ENCODE measurements at regions not wholly inside any gene's neighbourhood (a gene's known extent, or its start where the extent isn't known, plus 50 kb on each side); places are given as distances from the start of the nearest gene placed in this dataset.

DNA sequence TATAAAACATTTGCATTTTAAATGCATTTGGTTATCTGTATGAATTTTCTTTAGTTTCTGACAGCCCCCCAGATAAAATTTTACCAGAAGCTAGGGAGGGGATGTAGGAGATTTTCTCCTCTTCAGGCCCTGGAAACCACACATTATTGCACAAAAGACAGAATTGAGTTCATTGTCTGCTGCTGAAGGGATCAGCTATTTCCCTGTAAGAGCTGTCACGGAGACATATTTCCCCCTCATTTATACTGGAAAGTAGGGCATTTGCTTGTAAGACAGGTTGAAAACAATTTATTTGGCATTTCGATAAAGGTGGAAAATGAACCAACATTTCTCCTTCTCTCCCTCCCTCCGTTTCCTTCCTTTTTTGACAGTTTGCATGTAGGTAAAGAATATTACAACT, 241.3 kb upstream of the LCORL start:
- TF ChIP-seq, protein P1, sequence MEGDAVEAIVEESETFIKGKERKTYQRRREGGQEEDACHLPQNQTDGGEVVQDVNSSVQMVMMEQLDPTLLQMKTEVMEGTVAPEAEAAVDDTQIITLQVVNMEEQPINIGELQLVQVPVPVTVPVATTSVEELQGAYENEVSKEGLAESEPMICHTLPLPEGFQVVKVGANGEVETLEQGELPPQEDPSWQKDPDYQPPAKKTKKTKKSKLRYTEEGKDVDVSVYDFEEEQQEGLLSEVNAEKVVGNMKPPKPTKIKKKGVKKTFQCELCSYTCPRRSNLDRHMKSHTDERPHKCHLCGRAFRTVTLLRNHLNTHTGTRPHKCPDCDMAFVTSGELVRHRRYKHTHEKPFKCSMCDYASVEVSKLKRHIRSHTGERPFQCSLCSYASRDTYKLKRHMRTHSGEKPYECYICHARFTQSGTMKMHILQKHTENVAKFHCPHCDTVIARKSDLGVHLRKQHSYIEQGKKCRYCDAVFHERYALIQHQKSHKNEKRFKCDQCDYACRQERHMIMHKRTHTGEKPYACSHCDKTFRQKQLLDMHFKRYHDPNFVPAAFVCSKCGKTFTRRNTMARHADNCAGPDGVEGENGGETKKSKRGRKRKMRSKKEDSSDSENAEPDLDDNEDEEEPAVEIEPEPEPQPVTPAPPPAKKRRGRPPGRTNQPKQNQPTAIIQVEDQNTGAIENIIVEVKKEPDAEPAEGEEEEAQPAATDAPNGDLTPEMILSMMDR (IDR thresholded peaks at IDR 0.05) = no peak
- no peak for TF ChIP-seq POLR2A (IDR thresholded peaks at IDR 0.05)
